Glutamatergic neuron (in vitro differentiated cells): ENCODE measurements at regions not wholly inside any gene's neighbourhood (a gene's known extent, or its start where the extent isn't known, plus 50 kb on each side); places are given as distances from the start of the nearest gene placed in this dataset.

Experiments
- DNase-seq: peaks from one replicate; pipeline ENCODE4 v3.0.0; 2022
- H3K27ac Mint-ChIP-seq: one replicate; pipeline ENCODE4 v1.8.0; 2020; ENCODE audit warnings: mild to moderate bottlenecking, mixed read lengths, inconsistent platforms; ENCODE audit not compliant: unreplicated experiment
- H3K27me3 Mint-ChIP-seq: one replicate; pipeline ENCODE4 v1.8.0; 2020; ENCODE audit warnings: mild to moderate bottlenecking, moderate library complexity, mixed read lengths, inconsistent platforms; ENCODE audit not compliant: unreplicated experiment
- H3K36me3 Mint-ChIP-seq: one replicate; pipeline ENCODE4 v1.8.0; 2020; ENCODE audit warnings: mild to moderate bottlenecking, mixed read lengths, inconsistent platforms; ENCODE audit not compliant: unreplicated experiment
- H3K4me1 Mint-ChIP-seq: one replicate; pipeline ENCODE4 v1.8.0; 2020; ENCODE audit warnings: mild to moderate bottlenecking, low read depth, mixed read lengths, inconsistent platforms; ENCODE audit not compliant: unreplicated experiment
- H3K4me3 Mint-ChIP-seq: one replicate; pipeline ENCODE4 v1.8.0; 2020; ENCODE audit warnings: mild to moderate bottlenecking, mixed read lengths, inconsistent platforms; ENCODE audit not compliant: unreplicated experiment
- H3K9me3 Mint-ChIP-seq: one replicate; pipeline ENCODE4 v1.8.0; 2020; ENCODE audit warnings: mild to moderate bottlenecking, moderate library complexity, mixed read lengths, inconsistent platforms; ENCODE audit not compliant: unreplicated experiment
- CTCF ChIP-seq: fragments of 200-600 bp; sonication (generic); IDR thresholded peaks from one replicate; pipeline ENCODE4 v1.5.0; 2021; ENCODE audit not compliant: partially characterized antibody, unreplicated experiment

GRCh38 chr7:53947732-53948131, 594.4 kb upstream of the VSTM2A start:
- no peaks in the 10 kb centered on the region for H3K36me3 Mint-ChIP-seq
- H3K4me3 Mint-ChIP-seq, result no peak overlapping the region
- peaks cover 2% of the 10 kb centered on the region for H3K27me3 Mint-ChIP-seq
- no peak overlapping the region for H3K27ac Mint-ChIP-seq
- no peaks in the 10 kb centered on the region for H3K9me3 Mint-ChIP-seq
- no peak for DNase-seq
- TF ChIP-seq CTCF, result no peak
- no peaks in the 10 kb centered on the region for H3K4me1 Mint-ChIP-seq

GRCh38 chr7:53965716-53966115, 576.5 kb upstream of the VSTM2A start:
- TF ChIP-seq CTCF, result no peak
- Mint-ChIP-seq H3K4me1 (no peaks in the 10 kb centered on the region), H3K36me3 (peaks cover 3% of the 10 kb centered on the region), H3K9me3 (no peaks in the 10 kb centered on the region), H3K4me3 (no peak overlapping the region), H3K27me3 (no peaks in the 10 kb centered on the region), H3K27ac (no peak overlapping the region)
- no peak for DNase-seq

GRCh38 chr7:53983480-53983879, 558.7 kb upstream of the VSTM2A start:
- no peak for DNase-seq
- Mint-ChIP-seq H3K9me3 (no peaks in the 10 kb centered on the region), H3K4me1 (peaks cover 7% of the 10 kb centered on the region), H3K27me3 (no peaks in the 10 kb centered on the region), H3K4me3 (no peak overlapping the region), H3K36me3 (no peaks in the 10 kb centered on the region), H3K27ac (no peak overlapping the region)
- no peak for TF ChIP-seq CTCF

GRCh38 chr7:53984776-53985175, 557.4 kb upstream of the VSTM2A start:
- H3K27me3 Mint-ChIP-seq, result no peaks in the 10 kb centered on the region
- no peaks in the 10 kb centered on the region for H3K36me3 Mint-ChIP-seq
- no peaks in the 10 kb centered on the region for H3K9me3 Mint-ChIP-seq
- DNase-seq, result no peak
- H3K4me3 Mint-ChIP-seq, result no peak overlapping the region
- H3K27ac Mint-ChIP-seq, result no peak overlapping the region
- TF ChIP-seq CTCF, result no peak
- H3K4me1 Mint-ChIP-seq, result peaks cover 5% of the 10 kb centered on the region

- TF ChIP-seq CTCF, result no peak
- no peaks in the 10 kb centered on the region for H3K27me3 Mint-ChIP-seq
Observed at GRCh38 chr7:53988376-53988775, 553.8 kb upstream of the VSTM2A start.

More at GRCh38 chr7:53988376-53988775, 553.8 kb upstream of the VSTM2A start:
- no peaks in the 10 kb centered on the region for H3K9me3 Mint-ChIP-seq
- no peak overlapping the region for H3K27ac Mint-ChIP-seq
- no peak for DNase-seq
- H3K4me1 Mint-ChIP-seq, result peaks cover 4% of the 10 kb centered on the region
- H3K4me3 Mint-ChIP-seq, result no peak overlapping the region
- no peaks in the 10 kb centered on the region for H3K36me3 Mint-ChIP-seq
